ENCODE measurements at regions not wholly inside any gene's neighbourhood (a gene's known extent, or its start where the extent isn't known, plus 50 kb on each side); places are given as distances from the start of the nearest gene placed in this dataset.

DNA sequence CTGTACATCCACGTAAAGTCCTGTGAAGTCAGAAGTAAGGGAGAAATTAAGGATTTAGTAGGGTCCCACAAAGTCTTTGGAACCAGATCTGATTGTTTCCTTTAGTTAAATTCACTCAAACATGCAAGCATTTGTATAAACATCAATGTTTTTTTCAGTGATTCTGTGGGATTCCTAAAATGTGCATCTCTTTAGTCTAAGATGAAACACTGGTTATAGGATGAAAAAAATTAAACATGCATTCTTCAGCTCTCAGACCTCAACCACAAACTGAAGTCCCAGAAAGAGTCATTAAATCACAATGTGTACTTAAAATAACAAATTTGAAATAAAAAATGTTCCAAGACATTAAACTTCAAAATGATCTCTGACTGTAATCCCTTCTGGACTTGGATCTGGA is 76.5 kb upstream of the APCDD1 start:
- H2AFZ ChIP-seq, result no peak overlapping the region

DNA sequence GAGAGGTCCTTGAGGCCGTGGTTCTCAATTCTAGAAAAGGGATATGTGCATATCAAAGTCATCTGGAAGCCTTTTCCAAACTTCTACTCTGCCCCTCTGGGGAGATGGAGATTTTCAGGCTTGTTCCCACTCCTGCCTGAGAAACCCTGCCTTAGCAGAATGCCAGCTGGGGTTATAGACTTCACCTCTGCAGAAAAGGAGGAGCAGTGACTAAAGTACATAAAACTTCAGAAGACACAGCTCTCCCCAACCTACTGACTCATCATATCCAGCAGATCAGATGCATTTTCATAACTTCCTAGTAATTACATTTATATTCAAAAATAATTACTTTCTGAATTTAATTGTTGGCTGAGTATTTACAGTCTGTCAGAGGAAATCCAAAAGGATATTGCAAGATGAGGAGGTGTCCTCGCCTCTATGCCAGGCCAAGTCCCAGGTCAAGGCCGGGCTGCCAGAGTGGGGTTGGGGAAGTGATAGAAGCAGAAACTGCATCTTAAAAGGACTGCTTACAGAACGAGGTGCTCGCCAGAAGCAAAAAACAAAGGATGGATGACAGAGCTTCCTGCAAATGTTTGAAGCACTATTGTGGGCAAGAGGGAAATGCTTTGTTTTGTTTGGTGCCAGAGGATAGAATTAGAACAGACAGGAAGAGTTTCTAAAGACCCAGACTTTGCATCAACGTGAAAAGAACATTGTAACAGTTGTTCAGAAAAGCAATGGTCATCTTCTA is 75.6 kb upstream of the APCDD1 start:
- H3K9me3 ChIP-seq (ENCODE audit: low read depth), result no peaks in the 10 kb centered on the region
- no peaks in the 10 kb centered on the region for H4K20me1 ChIP-seq (ENCODE audit: insufficient read depth, poor library complexity, severe bottlenecking)
- no peaks in the 10 kb centered on the region for H3K36me3 ChIP-seq (replicated peaks; ENCODE audit: insufficient read depth, low read depth)
- H3K79me2 ChIP-seq, result no peaks in the 10 kb centered on the region
- H3K4me1 ChIP-seq (ENCODE audit: insufficient read depth), result peaks cover 15% of the 10 kb centered on the region
- no peak overlapping the region for H3K27ac ChIP-seq
- H3K9me2 ChIP-seq (replicated peaks; ENCODE audit: insufficient read depth), result no peaks in the 10 kb centered on the region
- H3K27me3 ChIP-seq, result no peaks in the 10 kb centered on the region
- no peak overlapping the region for H2AFZ ChIP-seq
- DNase-seq (ENCODE audit: low spot score), result no peak
- no peak for TF ChIP-seq EZH2phosphoT487 (IDR thresholded peaks at IDR 0.05; ENCODE audit: low read depth, severe bottlenecking, unreplicated experiment)
- TF ChIP-seq EZH2 (IDR thresholded peaks at IDR 0.05; ENCODE audit: borderline replicate concordance), result no peak
- TF ChIP-seq, protein P1, sequence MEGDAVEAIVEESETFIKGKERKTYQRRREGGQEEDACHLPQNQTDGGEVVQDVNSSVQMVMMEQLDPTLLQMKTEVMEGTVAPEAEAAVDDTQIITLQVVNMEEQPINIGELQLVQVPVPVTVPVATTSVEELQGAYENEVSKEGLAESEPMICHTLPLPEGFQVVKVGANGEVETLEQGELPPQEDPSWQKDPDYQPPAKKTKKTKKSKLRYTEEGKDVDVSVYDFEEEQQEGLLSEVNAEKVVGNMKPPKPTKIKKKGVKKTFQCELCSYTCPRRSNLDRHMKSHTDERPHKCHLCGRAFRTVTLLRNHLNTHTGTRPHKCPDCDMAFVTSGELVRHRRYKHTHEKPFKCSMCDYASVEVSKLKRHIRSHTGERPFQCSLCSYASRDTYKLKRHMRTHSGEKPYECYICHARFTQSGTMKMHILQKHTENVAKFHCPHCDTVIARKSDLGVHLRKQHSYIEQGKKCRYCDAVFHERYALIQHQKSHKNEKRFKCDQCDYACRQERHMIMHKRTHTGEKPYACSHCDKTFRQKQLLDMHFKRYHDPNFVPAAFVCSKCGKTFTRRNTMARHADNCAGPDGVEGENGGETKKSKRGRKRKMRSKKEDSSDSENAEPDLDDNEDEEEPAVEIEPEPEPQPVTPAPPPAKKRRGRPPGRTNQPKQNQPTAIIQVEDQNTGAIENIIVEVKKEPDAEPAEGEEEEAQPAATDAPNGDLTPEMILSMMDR (IDR thresholded peaks at IDR 0.05; ENCODE audit: poor library complexity), result no peak
- H3K4me3 ChIP-seq, result no peak overlapping the region
- H3K4me2 ChIP-seq, result no peak overlapping the region
- 70% methylated on average over 6 of the region's 6 CpGs for WGBS (ENCODE audit: low lambda C conversion rate, missing lambda C conversion rate)

More for the DNA sequence above, 76.5 kb upstream of the APCDD1 start:
- Histone ChIP-seq H3K9me3 (ENCODE audit: low read depth) (no peaks in the 10 kb centered on the region), H3K4me2 (no peak overlapping the region), H3K27ac (peak overlapping the region; percentile 67), H3K9me2 (replicated peaks; ENCODE audit: insufficient read depth) (no peaks in the 10 kb centered on the region), H3K36me3 (replicated peaks; ENCODE audit: insufficient read depth, low read depth) (no peaks in the 10 kb centered on the region), H3K4me3 (no peak overlapping the region), H4K20me1 (ENCODE audit: insufficient read depth, poor library complexity, severe bottlenecking) (no peaks in the 10 kb centered on the region), H3K27me3 (no peaks in the 10 kb centered on the region), H3K4me1 (ENCODE audit: insufficient read depth) (peaks cover 15% of the 10 kb centered on the region), H3K79me2 (no peaks in the 10 kb centered on the region)
- no peak for DNase-seq (ENCODE audit: low spot score)
- TF ChIP-seq, protein P1 (IDR thresholded peaks at IDR 0.05; ENCODE audit: poor library complexity), result no peak
- no peak for TF ChIP-seq EZH2phosphoT487 (IDR thresholded peaks at IDR 0.05; ENCODE audit: low read depth, severe bottlenecking, unreplicated experiment)
- no peak for TF ChIP-seq EZH2 (IDR thresholded peaks at IDR 0.05; ENCODE audit: borderline replicate concordance)
- WGBS (ENCODE audit: low lambda C conversion rate, missing lambda C conversion rate), result 62% methylated on average over 1 of the region's 1 CpG

DNA sequence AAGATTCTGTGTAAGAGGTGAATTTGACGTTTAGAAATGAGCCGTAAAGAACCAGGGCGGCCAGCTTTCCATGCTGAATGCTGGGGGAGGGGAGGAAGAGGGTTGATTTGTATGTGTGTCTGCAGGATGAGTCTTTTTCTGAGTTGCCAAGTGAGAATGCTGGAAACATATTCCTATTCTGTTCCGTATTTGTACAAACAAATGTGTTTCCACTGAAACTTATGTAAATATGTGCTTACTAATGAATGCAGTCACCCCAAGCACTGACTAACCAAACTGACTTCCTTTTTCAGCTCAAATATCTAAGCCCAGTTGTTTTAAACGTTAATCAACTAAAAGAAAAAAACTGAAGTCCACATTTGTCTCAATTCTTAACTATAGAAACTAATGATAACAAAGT is 74.9 kb upstream of the APCDD1 start:
- Histone ChIP-seq H3K27ac (no peak overlapping the region), H4K20me1 (ENCODE audit: insufficient read depth, poor library complexity, severe bottlenecking) (no peaks in the 10 kb centered on the region), H3K9me2 (replicated peaks; ENCODE audit: insufficient read depth) (no peaks in the 10 kb centered on the region), H3K4me3 (no peak overlapping the region), H3K9me3 (ENCODE audit: low read depth) (no peaks in the 10 kb centered on the region), H2AFZ (no peak overlapping the region), H3K4me2 (no peak overlapping the region), H3K27me3 (no peaks in the 10 kb centered on the region), H3K4me1 (ENCODE audit: insufficient read depth) (peaks cover 11% of the 10 kb centered on the region), H3K79me2 (no peaks in the 10 kb centered on the region), H3K36me3 (replicated peaks; ENCODE audit: insufficient read depth, low read depth) (no peaks in the 10 kb centered on the region)
- TF ChIP-seq EZH2phosphoT487 (IDR thresholded peaks at IDR 0.05; ENCODE audit: low read depth, severe bottlenecking, unreplicated experiment), result no peak
- TF ChIP-seq, protein P1 (IDR thresholded peaks at IDR 0.05; ENCODE audit: poor library complexity), result no peak
- no peak for TF ChIP-seq EZH2 (IDR thresholded peaks at IDR 0.05; ENCODE audit: borderline replicate concordance)
- WGBS (ENCODE audit: low lambda C conversion rate, missing lambda C conversion rate), result 59% methylated on average over 5 of the region's 5 CpGs
- no peak for DNase-seq (ENCODE audit: low spot score)

Data from hepatocyte (in vitro differentiated cells).